Right forelimb (tissue), 1 donor: ENCODE measurements at regions not wholly inside any gene's neighbourhood (a gene's known extent, or its start where the extent isn't known, plus 50 kb on each side); places are given as distances from the start of the nearest gene placed in this dataset.

Source experiments
- DNase-seq: peaks from one replicate; pipeline ENCODE4 v3.0.0-alpha.2; 2018

GRCh38 chr9:8074713-8075286, 275.2 kb upstream of the DMAC1 start:
- no peak for DNase-seq

- DNase-seq, result no peak
Observed at GRCh38 chr9:8071445-8071798, 271.8 kb upstream of the DMAC1 start.

GRCh38 chr9:8070779-8071444, 271.3 kb upstream of the DMAC1 start:
- DNase-seq, result no peak

GRCh38 chr9:8062459-8062858, 262.9 kb upstream of the DMAC1 start:
- no peak for DNase-seq

- no peak for DNase-seq
Observed at GRCh38 chr9:8053501-8053900, 253.9 kb upstream of the DMAC1 start.

GRCh38 chr9:8052991-8053390, 253.4 kb upstream of the DMAC1 start:
- DNase-seq, result no peak

GRCh38 chr9:8037745-8038144, 238.2 kb upstream of the DMAC1 start:
- DNase-seq, result no peak

GRCh38 chr9:8036914-8037524, 237.4 kb upstream of the DMAC1 start:
- DNase-seq, result no peak

GRCh38 chr9:8033794-8034193, 234.2 kb upstream of the DMAC1 start:
- DNase-seq, result no peak

- no peak for DNase-seq
Observed at GRCh38 chr9:8030095-8030494, 230.5 kb upstream of the DMAC1 start.

- no peak for DNase-seq
Observed at GRCh38 chr9:8027351-8027750, 227.8 kb upstream of the DMAC1 start.

- DNase-seq, result no peak
Observed at GRCh38 chr9:8025551-8025950, 226.0 kb upstream of the DMAC1 start.

GRCh38 chr9:8020186-8020585, 220.6 kb upstream of the DMAC1 start:
- no peak for DNase-seq

GRCh38 chr9:8019636-8020035, 220.1 kb upstream of the DMAC1 start:
- no peak for DNase-seq

GRCh38 chr9:8014997-8015682, 215.6 kb upstream of the DMAC1 start:
- no peak for DNase-seq

GRCh38 chr9:8012986-8013385, 213.4 kb upstream of the DMAC1 start:
- no peak for DNase-seq

- no peak for DNase-seq
Observed at GRCh38 chr9:8011974-8012373, 212.4 kb upstream of the DMAC1 start.

GRCh38 chr9:7996558-7996957, 197.0 kb upstream of the DMAC1 start:
- DNase-seq, result no peak

- DNase-seq, result no peak
Observed at GRCh38 chr9:7988644-7989280, 189.2 kb upstream of the DMAC1 start.

- no peak for DNase-seq
Observed at GRCh38 chr9:7984692-7985091, 185.1 kb upstream of the DMAC1 start.

- no peak for DNase-seq
Observed at GRCh38 chr9:7984203-7984602, 184.6 kb upstream of the DMAC1 start.

- DNase-seq, result no peak
Observed at GRCh38 chr9:7983490-7983889, 183.9 kb upstream of the DMAC1 start.

GRCh38 chr9:7982907-7983306, 183.3 kb upstream of the DMAC1 start:
- DNase-seq, result no peak
